IPS DF 6.9 (cell line): ENCODE measurements at regions not wholly inside any gene's neighbourhood (a gene's known extent, or its start where the extent isn't known, plus 50 kb on each side); places are given as distances from the start of the nearest gene placed in this dataset.

Source experiments
- DNase-seq: peaks from one replicate; pipeline ENCODE4 v3.0.0-alpha.2; 2013; ENCODE audit warnings: low read depth, low spot score
- H3K27ac ChIP-seq: one replicate; pipeline ENCODE4 v1.5.1; 2013; ENCODE audit warnings: low read length, control low read depth
- H3K27me3 ChIP-seq: 2 replicates; pipeline ENCODE4 v1.6.1; 2013; ENCODE audit warnings: mild to moderate bottlenecking, low read length; ENCODE audit not compliant: control insufficient read depth, insufficient read depth
- H3K36me3 ChIP-seq: 2 replicates; pipeline ENCODE4 v1.6.1; 2013; ENCODE audit warnings: low read length; ENCODE audit not compliant: control insufficient read depth, insufficient read depth
- H3K4me1 ChIP-seq: 2 replicates; pipeline ENCODE4 v1.6.1; 2013; ENCODE audit warnings: low read length; ENCODE audit not compliant: control insufficient read depth, insufficient read depth
- H3K4me3 ChIP-seq: 2 replicates; pipeline ENCODE4 v1.5.1; 2013; ENCODE audit warnings: mild to moderate bottlenecking, low read length
- H3K9me3 ChIP-seq: 2 replicates; pipeline ENCODE4 v1.6.1; 2013; ENCODE audit warnings: low read length, inconsistent platforms; ENCODE audit not compliant: control insufficient read depth, insufficient read depth
- WGBS: extraction: QIAGEN DNeasy Blood & Tissue Kit; methylation state at CpG from one replicate; pipeline ENCODE4 v1.1.7; 2013; ENCODE audit warnings: mixed read lengths, missing lambda C conversion rate; ENCODE audit not compliant: insufficient read length, insufficient coverage; 5-methylcytosine and 5-hydroxymethylcytosine counted together

GRCh38 chr4:4625488-4625887, 83.6 kb upstream of the STX18 start:
- Histone ChIP-seq H3K4me3 (no peak overlapping the region), H3K27ac (no peak overlapping the region), H3K9me3 (no peaks in the 10 kb centered on the region), H3K27me3 (no peaks in the 10 kb centered on the region), H3K4me1 (0 out of 2 replicates have a peak, but pooled peaks cover 1% of the 10 kb centered on the region), H3K36me3 (no peaks in the 10 kb centered on the region)
- no peak for DNase-seq
- WGBS: no CpG with 5 or more reads among the region's 5 CpGs

GRCh38 chr4:4624276-4624897, 82.5 kb upstream of the STX18 start:
- Histone ChIP-seq H3K4me1 (0 out of 2 replicates have a peak, but pooled peaks cover 1% of the 10 kb centered on the region), H3K27ac (no peak overlapping the region), H3K9me3 (no peaks in the 10 kb centered on the region), H3K27me3 (no peaks in the 10 kb centered on the region), H3K36me3 (no peaks in the 10 kb centered on the region), H3K4me3 (no peak overlapping the region)
- DNase-seq: no peak
- WGBS: no CpG with 5 or more reads among the region's 7 CpGs

GRCh38 chr4:4619821-4620220, 78.0 kb upstream of the STX18 start:
- Histone ChIP-seq H3K4me3 (no peak overlapping the region), H3K9me3 (no peaks in the 10 kb centered on the region), H3K4me1 (no peaks in the 10 kb centered on the region), H3K27ac (no peak overlapping the region), H3K36me3 (no peaks in the 10 kb centered on the region), H3K27me3 (no peaks in the 10 kb centered on the region)
- DNase-seq: no peak
- no CpG with 5 or more reads among the region's 5 CpGs for WGBS

- H3K36me3 ChIP-seq: no peaks in the 10 kb centered on the region
- no CpG with 5 or more reads among the region's 1 CpG for WGBS
- no peak overlapping the region for H3K27ac ChIP-seq
- H3K9me3 ChIP-seq: no peaks in the 10 kb centered on the region
- H3K4me3 ChIP-seq: no peak overlapping the region
- H3K4me1 ChIP-seq: no peaks in the 10 kb centered on the region
- no peaks in the 10 kb centered on the region for H3K27me3 ChIP-seq
- no peak for DNase-seq
These were observed 77.0 kb upstream of the STX18 start for GRCh38 chr4:4618847-4619246.

GRCh38 chr4:4614925-4615678, 73.3 kb upstream of the STX18 start:
- no peaks in the 10 kb centered on the region for H3K36me3 ChIP-seq
- H3K4me3 ChIP-seq: no peak overlapping the region
- no peaks in the 10 kb centered on the region for H3K9me3 ChIP-seq
- H3K27ac ChIP-seq: no peak overlapping the region
- no peaks in the 10 kb centered on the region for H3K27me3 ChIP-seq
- WGBS: no CpG with 5 or more reads among the region's 8 CpGs
- H3K4me1 ChIP-seq: no peaks in the 10 kb centered on the region
- no peak for DNase-seq

- H3K27me3 ChIP-seq: no peaks in the 10 kb centered on the region
- no peaks in the 10 kb centered on the region for H3K9me3 ChIP-seq
- H3K36me3 ChIP-seq: no peaks in the 10 kb centered on the region
- WGBS: no CpG with 5 or more reads among the region's 8 CpGs
- H3K27ac ChIP-seq: no peak overlapping the region
- no peak overlapping the region for H3K4me3 ChIP-seq
- H3K4me1 ChIP-seq: no peaks in the 10 kb centered on the region
- no peak for DNase-seq
These were observed 71.9 kb upstream of the STX18 start for GRCh38 chr4:4613641-4614286.

GRCh38 chr4:4613126-4613465, 71.2 kb upstream of the STX18 start:
- no peak for DNase-seq
- H3K9me3 ChIP-seq: no peaks in the 10 kb centered on the region
- no peaks in the 10 kb centered on the region for H3K4me1 ChIP-seq
- no peaks in the 10 kb centered on the region for H3K36me3 ChIP-seq
- H3K27me3 ChIP-seq: no peaks in the 10 kb centered on the region
- WGBS: no CpG with 5 or more reads among the region's 2 CpGs
- no peak overlapping the region for H3K27ac ChIP-seq
- H3K4me3 ChIP-seq: no peak overlapping the region

GRCh38 chr4:4610672-4611071, 68.8 kb upstream of the STX18 start:
- Histone ChIP-seq H3K27me3 (no peaks in the 10 kb centered on the region), H3K4me1 (peaks cover 1% of the 10 kb centered on the region; the same call in 1 of the 2 replicates), H3K36me3 (no peaks in the 10 kb centered on the region), H3K4me3 (no peak overlapping the region), H3K9me3 (no peaks in the 10 kb centered on the region), H3K27ac (no peak overlapping the region)
- WGBS: no CpG with 5 or more reads among the region's 7 CpGs
- no peak for DNase-seq

GRCh38 chr4:4609622-4610334, 67.9 kb upstream of the STX18 start:
- Histone ChIP-seq H3K36me3 (no peaks in the 10 kb centered on the region), H3K4me1 (peaks cover 1% of the 10 kb centered on the region; the same call in 1 of the 2 replicates), H3K27me3 (no peaks in the 10 kb centered on the region), H3K4me3 (no peak overlapping the region), H3K9me3 (no peaks in the 10 kb centered on the region), H3K27ac (no peak overlapping the region)
- no peak for DNase-seq
- WGBS: no CpG with 5 or more reads among the region's 10 CpGs

- no CpG with 5 or more reads among the region's 13 CpGs for WGBS
- Histone ChIP-seq H3K27me3 (no peaks in the 10 kb centered on the region), H3K4me1 (peaks cover 1% of the 10 kb centered on the region; the same call in 1 of the 2 replicates), H3K27ac (no peak overlapping the region), H3K36me3 (no peaks in the 10 kb centered on the region), H3K9me3 (no peaks in the 10 kb centered on the region), H3K4me3 (no peak overlapping the region)
- DNase-seq: no peak
These were observed 66.3 kb upstream of the STX18 start for GRCh38 chr4:4608214-4608537.
